CD4-positive, alpha-beta T cell treated with Interleukin-1 beta for 1 hour (primary cell): ENCODE measurements at regions not wholly inside any gene's neighbourhood (a gene's known extent, or its start where the extent isn't known, plus 50 kb on each side); places are given as distances from the start of the nearest gene placed in this dataset.

Experiments used
- DNase-seq, 2 donors: peaks; one replicate each; pipeline ENCODE4 v3.0.0-alpha.2; 2020 to 2022

DNA sequence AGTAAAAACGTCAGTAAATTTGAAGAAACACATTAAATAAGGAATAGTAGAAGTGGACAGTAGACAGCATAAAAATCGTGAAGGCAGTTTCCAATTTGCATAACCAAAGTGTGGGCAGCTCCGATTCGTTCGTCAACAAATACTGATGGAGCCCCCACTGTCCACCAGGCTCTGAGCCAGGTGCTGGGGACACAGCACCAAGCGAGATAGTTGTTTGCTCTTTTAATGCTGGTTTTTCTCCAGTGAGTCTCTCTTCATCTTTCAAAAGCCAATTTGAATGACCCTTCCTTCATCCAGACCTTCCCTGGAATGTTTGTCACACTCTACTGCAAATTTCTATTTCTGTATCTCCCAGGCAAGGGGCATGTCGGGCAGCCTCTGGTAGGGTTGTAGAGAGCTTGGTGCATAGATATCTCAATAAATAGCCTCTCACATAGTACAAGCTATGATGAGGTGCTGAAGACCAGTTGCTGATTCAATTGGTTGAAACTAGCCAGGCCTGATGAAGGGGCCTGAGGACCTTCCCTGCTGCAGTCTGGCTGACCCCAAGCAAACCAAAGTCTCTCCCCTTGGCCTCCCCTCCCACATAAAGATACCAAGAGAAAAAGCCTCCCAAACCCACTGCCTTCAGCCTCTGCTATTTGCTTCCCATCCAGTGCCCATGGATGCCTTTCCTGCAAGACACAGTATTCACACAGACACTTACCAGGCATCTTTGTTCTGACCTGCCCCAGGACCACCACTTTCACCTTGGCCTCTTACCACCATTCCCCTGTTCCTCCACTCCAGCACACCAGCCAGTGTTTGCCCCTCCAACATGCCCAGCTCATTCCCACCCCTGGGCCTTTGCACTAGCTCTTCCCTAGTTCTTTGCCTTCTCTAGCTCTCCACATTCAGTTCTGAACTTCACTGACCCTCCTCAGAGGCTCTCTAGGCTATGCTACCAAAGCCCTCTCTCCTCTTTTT is 125.2 kb downstream of the CEBPB start:
- DNase-seq, result no peak

DNA sequence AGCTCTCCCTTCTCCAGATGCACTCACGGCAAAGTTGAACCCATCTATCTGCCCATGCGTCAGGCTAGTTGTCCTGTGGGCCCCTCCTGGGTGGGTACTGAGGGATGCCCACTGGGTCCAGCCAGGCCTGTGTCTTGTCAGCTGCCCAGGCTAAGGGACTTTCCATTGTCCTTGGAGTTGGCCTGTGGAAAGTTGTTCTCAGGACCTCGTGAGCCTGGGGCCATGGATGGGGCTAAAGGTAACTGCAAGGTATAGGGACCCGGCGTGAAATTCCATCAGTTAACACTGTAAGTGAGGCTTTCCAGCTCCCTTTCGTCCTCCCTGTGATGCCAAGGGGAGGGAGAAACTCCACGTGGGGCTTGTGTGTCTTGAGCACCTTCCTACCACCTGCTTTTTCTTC is 126.5 kb downstream of the CEBPB start:
- no peak for DNase-seq

DNA sequence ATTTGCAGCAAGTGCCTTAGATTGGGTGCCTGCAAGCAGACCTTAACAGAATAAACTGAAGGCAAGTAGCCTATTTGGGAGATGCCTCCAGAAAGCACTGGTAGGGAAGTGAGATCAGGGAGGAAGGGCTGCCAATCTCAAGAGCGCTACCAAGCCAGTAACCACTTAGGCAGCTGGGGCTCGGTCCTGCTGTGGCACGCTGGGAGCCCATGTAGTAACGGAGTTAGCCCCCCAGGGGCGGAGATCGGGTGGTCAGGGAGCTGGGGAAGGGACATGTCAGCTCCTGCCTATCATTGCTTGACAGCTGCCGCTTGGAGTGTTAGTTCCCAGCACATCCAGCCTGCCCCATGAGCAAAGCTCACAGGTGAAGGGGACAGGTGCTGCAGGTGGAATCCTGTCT is 127.0 kb downstream of the CEBPB start:
- DNase-seq, result no peak

DNA sequence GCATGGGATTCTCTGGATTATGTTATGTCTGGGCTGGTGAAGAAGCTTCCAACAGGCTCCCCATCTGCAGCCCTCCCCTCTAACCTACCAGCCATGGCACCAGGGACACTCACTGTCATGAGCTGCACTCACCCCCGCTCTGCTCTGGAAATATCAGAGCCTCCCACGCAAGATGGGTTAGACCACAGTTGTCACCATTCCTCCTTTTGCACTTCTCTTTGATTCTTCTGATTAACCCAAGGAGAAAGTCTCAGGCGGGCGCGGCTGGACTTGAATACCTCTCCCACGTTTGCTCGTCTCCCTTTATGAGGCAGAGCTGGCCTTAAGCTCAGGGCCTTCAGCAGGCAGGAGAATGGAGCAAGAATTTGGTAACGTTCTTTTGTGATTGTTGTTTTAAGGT is 128.1 kb downstream of the CEBPB start:
- no peak for DNase-seq

DNA sequence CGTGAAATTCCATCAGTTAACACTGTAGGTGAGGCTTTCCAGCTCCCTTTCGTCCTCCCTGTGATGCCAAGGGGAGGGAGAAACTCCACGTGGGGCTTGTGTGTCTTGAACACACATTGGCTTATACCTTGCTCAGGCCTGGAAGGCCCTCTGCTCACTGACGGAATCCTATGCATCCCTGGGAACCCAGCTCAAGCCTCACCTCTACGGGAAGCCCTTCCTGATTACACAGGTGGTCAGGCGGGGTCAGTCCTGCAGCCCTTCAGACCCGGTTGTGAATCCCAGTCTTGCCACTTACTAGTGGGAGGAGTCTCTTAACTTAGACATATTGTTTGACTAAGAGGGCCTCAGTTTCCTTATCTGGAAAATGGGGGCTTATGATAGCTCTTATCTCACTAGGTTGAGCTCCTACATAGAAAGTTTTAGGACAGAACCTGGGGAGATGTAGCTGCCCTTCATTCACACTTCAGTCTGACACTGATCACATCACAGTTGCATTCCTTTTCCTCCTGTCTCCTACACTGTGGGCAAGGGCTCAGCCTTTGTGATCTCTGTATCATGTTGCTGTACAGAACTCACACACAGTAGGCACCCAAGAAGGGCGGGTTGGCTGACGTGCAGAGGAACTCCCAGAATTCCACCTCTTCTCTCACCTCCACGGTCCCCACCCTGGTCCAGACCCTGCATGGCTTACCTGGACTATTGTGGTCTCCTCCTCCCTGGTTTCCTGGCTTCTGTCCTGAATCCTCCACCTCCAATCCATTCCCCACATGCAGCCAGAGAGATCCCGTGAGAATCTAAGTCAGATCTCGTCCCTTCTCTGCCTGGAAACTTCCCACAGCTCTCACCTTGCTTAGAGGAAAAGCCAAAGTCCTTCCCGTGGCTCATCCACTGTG is 129.6 kb downstream of the CEBPB start:
- no peak for DNase-seq

DNA sequence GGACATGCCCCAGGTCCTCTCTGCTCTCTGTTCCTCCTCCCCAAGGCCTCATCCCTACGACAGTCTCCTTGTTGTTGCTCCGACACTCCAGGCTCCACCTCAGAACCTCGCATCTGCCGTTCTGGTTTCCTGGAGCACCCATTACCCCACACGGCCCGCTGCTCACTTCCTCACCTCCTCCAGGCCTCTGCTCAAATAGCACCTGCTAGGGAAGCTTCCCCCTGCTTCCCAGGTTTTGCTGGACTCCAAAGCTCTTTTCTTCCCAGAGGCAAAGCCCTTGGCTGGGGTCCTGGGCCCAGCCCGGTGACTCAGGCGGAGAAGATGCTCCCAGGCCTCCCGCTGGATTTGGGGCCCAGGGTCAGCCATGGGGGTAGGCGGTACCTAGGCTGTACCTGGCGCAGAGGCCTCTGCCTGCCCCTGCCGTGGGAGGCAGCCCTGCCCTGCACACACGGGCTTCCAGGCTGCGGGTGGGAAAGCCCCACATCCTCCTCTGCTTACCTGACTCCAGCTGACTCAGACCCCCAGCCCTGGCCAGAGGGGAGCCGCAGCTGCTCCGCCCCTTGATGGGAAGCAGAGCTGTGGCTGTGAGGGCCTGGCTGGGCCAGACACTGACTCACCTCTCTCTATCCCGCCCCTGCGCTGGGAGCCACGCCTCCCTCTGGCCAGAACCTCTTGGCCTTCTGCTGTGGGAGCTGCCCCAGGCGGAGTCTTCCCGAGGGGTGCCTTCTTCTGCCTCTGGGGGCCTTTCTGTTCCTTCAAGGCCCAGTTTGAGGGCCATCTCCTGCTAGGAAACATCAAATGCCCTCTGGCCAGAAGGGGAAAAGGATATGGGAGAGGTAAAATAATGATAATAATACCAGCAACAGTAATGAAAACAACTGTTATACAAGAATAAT is 130.5 kb downstream of the CEBPB start:
- DNase-seq, result peak in 1 of 2 donors; percentile 33

DNA sequence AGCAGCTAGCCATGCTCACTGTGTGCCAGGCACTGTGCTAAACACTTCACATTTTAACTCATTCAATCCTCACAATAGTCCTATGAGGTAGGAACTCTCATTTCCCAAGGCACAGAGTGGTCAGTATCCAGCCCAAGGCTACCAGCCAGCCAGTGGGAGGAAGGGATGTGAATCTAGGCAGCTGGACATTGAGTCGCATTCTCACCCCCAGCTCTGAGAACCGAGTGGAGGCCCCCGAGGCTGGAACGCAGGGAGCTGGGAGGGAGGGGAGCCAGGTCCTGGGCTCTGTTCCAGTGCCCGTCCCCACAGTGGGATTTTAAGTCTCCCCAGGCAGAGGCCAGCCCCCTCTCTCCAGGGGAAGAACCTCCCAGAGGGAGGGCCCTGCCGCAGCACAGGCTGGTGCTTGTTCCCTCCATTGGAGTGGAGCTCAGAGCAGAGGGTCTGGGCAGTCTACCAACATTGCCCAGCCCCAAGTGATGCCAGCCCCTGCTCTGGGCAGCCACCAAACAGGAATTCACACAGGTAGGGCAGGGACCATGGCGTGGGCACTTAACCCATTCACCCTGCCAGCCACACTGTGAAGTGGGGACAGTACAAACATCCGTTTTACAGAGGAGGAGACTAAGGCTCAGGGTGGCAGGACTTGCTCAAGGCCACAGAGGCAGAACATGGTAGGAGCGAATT is 131.3 kb downstream of the CEBPB start:
- DNase-seq, result no peak

DNA sequence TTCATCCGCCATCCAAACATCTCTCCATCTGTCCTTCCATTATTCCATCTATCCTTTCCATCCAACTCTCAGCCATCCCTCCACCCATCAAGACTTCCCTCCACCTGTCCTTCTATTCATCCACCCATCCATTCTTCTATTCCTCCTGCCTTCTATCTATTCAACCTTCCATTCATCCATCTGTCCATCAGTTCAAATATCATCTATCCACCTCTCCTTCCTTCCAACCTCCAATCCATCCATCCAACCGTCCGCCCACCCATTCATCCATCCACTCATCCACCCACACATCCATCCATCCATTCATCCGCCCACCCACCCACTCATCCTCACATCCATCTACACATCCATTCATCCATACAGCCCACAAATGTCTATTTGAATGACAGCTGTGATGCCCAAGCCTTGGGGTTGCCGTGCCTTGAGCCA is 132.1 kb downstream of the CEBPB start:
- no peak for DNase-seq

DNA sequence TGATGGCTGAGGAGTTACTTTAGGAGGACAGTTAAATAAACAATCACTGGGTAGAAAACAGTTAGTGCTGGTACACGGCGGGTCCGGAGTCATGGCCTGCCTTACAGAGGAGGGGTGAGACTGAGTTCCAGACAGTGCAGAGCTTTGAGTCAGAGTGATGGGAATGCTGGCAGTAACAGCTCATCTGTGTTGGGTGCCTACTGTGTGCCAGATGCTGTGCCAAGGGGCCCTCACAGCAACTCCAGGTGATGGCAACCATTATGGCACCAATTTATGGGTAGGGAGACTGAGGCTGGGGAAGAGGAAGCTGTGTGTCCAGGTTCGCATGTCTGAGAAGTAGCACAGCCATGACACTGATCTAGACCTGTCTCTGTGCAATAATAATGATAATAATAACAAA is 132.6 kb downstream of the CEBPB start:
- no peak for DNase-seq

DNA sequence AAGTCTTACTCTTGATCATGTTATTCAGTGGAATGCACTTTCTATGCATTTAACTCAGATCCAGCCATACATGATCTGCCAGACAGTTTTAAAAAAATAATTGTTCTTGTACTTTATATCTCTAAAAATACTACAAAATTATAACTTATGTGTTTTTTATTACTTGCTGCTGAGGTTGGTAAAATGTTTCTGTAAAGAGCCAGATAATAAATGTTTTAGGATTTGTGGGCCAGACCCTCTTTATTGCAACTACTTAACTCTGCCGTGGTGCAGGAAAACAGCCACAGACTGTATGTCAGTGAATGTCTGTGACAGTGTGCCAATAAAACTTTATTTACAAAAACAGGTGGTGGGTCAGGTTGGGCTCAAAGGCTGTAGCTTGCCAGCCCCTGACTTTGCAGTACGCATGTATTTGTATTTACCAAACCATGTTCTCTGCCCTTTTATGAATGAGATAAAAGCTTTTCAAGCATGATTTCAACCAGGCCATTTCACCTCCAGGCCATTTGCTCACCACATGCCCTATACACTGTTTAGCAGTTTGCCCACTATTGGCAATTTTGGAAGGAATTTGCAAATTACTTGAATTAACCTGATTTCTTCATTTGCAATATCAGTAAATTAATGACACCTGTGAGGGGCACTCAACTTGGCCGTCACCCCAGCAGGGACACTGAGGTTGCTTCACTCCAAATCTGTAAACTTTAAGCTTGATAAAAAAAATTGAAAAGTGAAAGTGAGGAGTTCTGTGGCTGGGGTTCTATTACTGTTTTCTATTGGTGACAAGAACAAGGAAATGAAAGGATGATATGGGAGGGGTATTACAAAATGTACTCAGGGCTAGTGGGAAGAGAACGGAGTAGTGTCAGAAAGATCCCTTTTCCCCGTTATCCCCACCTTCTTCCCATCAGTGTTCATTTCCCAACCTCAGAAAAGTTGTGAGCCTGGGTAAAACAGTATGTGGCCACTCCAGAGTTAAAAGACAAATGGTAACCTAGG is 133.4 kb downstream of the CEBPB start:
- DNase-seq, result no peak

DNA sequence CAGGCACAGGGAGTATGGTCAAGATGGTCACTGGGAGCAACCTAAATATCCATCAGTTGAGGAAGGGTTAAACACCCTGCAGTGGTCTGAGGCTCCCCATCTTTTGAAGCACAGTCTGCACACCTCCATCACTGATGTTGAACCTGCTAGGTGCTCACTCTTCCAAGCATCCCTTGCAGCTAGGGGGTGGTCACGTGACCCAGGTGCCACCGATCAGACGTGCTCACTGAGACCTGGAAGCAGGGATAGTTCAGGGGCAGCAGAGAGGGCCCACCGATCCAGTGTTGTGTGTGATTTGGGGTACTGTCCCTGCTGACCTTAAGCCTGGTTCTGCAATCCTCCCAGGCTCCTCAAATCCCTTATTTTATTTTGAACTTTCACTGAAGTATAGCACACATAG is 134.6 kb downstream of the CEBPB start:
- no peak for DNase-seq

DNA sequence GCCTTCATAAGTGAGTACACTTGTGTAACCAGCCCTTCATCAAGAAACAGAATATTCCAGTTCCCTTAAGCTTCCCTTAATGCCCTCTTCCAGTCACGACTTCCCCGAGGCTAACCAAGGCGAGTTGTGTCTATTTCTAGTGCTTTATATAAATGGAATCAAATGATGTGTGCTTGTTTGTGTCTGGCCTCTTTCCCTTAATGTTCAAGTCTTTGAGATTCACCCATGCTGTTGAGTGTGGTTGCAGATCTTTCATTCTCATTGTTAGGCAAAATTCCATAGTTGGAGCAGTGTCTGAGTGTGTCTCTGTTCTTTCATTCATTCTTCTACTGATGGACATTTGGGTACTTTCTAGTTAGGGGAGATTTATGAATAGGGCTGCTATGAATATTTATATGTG is 135.0 kb downstream of the CEBPB start:
- no peak for DNase-seq

DNA sequence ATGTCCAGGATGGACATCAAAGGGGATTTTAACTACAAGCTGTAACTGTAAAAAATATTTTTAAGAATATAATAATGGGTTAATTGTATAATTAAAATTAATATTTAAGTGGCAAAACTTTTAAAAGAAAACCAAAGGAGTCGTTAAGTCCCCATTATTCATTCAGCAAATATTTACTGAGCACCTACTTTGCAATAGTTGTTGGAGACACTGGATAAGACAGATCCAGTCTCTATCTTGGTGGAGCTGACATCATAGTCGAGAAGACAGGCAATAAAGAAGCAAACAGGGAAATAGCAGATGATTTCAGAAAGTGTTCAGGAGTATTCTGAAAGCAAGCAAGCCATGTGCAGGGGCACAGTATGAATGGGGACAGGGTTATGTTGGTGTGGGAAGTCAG is 137.0 kb downstream of the CEBPB start:
- DNase-seq, result no peak

DNA sequence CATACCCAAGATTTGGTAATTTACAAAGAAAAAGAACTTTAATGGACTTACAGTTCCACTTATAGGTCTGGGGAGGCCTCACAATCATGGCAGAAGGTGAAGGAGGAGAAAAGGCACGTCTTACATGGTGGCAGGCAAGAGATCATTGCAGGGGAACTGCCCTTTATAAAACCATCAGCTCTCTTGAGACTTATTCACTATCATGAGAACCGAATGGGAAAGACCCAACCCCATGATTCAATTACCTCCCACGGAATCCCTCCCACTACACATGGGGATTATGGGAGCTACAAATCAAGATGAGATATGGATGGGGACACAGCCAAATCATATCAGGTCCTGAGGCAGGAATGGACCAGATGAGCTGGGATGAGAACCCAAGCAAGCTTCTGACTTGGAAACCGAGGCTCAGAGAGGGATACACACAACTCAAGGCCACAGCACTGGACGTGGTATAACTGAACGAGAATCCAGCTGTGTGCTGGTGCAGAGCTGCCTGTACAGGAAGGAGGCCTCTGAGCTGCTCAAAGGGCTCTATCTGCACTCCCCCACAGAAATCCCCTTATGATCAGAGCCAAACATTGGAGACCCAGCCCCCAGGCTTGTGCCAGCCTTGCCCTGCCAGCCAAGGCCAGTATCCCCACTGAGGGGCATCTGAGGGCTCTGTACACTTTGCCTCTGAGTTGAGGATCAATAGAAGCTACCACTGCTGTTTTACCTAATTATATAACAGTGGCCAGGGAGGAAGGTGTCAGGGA is 137.8 kb downstream of the CEBPB start:
- DNase-seq, result no peak

DNA sequence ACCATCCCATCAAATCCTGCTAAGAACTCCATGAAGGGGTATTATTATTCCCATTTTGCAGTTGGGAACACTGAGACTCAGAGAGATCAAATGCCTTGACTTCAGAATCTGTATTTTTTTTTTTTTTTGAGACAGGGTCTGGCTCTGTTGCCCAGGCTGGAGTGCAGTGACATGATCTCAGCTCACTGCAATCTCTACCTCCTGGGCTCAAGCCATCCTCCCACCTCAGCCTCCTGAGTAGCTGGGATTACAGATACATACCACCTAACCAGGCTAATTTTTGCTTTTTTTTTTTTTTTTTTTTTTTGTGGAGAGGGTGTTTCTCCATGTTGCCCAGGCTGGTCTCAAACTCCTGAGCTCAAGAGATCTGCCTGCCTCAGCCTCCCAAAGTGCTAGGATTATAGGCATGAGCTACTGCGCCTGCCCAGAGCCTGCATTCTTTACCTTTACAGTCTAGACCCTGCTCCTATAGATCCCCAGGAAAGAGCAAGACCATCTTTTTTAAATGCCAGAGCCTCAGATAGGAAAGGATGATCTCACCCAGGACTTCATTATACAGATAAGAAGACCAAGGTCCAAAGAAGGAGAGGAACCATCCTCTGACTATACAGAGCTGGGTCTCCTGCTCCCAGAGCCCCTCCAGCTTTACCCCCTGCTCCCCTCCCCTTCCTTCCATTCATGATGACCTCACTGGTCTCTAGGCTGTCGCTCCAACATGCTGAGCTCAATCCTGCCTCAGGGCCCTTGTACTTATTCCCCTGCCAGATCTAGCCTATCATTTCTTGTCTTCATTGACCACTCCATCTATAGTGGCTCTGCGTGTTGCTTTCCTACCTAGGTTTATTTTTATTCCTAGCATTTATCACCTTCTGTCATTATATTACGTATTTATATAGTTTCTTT is 138.6 kb downstream of the CEBPB start:
- DNase-seq, result no peak

DNA sequence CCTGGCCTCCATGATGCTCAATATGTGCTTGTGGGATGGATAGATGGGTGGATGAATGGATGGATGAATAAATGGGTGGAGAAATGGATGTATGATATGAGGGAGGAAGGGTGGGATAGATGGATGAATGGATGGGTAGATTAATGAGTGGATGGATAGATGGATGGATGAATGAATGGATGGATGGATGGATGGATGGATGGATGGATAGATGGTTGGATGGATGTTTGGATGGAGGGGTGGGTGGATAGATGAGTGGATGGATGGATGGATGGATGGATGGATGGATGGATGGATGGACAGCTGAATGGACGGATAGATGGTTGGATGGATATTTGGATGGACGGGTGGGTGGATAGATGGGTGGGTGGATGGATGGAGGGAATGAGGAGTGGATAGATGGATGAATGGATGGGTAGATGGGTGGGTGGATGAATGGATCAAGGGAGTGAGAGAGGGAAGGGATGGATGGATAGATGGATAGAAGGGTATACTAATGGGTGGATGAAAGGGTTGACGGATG is 139.4 kb downstream of the CEBPB start:
- no peak for DNase-seq

DNA sequence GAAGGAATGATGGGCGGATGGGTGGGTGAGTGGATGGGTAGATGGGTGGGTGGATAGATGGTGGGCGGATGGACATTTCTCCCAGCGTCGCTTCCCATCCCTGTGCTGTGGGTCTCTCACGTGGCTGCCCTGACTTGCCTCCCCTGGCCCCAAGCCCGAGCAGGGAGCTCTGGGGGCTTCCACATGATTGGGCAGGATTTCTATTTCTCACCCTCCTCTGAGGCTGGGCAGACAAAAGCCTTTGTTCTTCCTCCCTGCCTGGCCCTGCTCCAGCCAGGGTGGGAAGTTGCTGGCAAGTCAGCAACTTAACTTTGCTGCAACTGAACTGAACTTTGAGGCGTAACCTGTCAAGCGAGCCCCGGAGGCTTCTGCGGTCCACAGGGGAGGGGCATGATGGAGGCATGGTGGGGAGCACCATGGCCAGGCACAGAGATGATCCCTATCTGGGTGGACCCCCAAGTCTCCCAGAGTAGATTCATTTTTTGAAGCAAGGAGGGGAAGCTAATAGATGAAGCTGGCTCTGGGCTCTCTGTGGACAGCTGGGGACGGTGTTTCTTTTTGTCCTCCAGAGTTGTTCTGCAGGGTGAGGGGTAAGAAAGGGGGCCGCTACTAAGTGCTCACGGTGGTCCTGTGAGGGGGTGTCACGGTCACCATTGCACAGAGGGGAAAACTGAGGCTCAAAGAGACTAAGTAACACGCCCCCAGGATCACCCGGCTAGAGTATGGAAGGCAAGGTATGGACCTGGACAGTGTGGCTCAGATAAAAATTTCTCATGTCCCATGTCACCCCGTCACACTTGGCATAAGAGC is 140.1 kb downstream of the CEBPB start:
- DNase-seq, result no peak
